ENCODE measurements at regions not wholly inside any gene's neighbourhood (a gene's known extent, or its start where the extent isn't known, plus 50 kb on each side); places are given as distances from the start of the nearest gene placed in this dataset.

GRCh38 chr5:1944408-1944807 lies 61.7 kb upstream of the IRX4 start:
- no peak for DNase-seq

GRCh38 chr5:1943481-1943880 lies 60.8 kb upstream of the IRX4 start:
- DNase-seq: no peak

GRCh38 chr5:1942630-1943029 lies 59.9 kb upstream of the IRX4 start:
- no peak for DNase-seq

GRCh38 chr5:1942158-1942557 lies 59.4 kb upstream of the IRX4 start:
- DNase-seq: no peak

- DNase-seq: no peak
Observed at GRCh38 chr5:1939256-1939655, 56.5 kb upstream of the IRX4 start.

GRCh38 chr5:1938310-1939000 lies 55.7 kb upstream of the IRX4 start:
- DNase-seq: no peak

GRCh38 chr5:1937590-1937989 lies 54.9 kb upstream of the IRX4 start:
- DNase-seq: no peak

GRCh38 chr5:1936901-1937300 lies 54.2 kb upstream of the IRX4 start:
- DNase-seq: no peak

GRCh38 chr5:1936413-1936812 lies 53.7 kb upstream of the IRX4 start:
- no peak for DNase-seq

GRCh38 chr5:1934801-1935429 lies 52.2 kb upstream of the IRX4 start:
- DNase-seq: no peak

- DNase-seq: no peak
Observed at GRCh38 chr5:1934056-1934394, 51.3 kb upstream of the IRX4 start.

- no peak for DNase-seq
Observed at GRCh38 chr5:1933364-1934055, 50.8 kb upstream of the IRX4 start.
